T-helper 1 cell (primary cell): ENCODE measurements at regions not wholly inside any gene's neighbourhood (a gene's known extent, or its start where the extent isn't known, plus 50 kb on each side); places are given as distances from the start of the nearest gene placed in this dataset.
"Not testable (repeated sequence)": the region's sequence is repeated elsewhere in the genome, so short reads cannot be mapped to it uniquely, and the experiment has no call there.

Source experiments
- DNase-seq, 5 donors: peaks; one replicate each; pipeline ENCODE4 v3.0.0-alpha.2; 2012 to 2020

- no peak for DNase-seq
These were observed 320.0 kb upstream of the PPP2R3A start for GRCh38 chr3:135645541-135645940.

- DNase-seq: no peak
These were observed 318.7 kb upstream of the PPP2R3A start for GRCh38 chr3:135646873-135647272.

- DNase-seq: no peak
These were observed 316.2 kb upstream of the PPP2R3A start for GRCh38 chr3:135649361-135649760.

DNA sequence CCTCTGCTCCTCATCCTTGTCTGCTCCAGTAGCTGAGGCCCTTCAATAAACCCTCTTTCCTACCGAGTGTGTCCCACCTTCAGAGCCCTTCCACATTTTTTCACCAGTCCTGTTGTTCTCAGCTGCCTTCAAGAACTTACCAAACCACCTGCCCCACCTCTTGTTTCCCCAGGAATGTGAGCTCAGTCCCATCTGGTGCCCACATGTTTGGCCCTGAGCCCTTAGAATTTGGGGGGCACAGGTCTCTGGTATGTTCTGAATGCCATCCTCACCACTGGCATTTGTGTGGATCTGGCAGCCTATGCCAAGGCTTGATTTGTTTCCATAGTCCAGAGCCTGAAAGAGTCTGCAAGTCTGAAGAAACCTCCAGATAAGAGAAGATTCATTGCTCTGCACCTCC, 315.2 kb upstream of the PPP2R3A start:
- DNase-seq: no peak

- no peak for DNase-seq
These were observed 313.1 kb upstream of the PPP2R3A start for GRCh38 chr3:135652388-135652787.

DNA sequence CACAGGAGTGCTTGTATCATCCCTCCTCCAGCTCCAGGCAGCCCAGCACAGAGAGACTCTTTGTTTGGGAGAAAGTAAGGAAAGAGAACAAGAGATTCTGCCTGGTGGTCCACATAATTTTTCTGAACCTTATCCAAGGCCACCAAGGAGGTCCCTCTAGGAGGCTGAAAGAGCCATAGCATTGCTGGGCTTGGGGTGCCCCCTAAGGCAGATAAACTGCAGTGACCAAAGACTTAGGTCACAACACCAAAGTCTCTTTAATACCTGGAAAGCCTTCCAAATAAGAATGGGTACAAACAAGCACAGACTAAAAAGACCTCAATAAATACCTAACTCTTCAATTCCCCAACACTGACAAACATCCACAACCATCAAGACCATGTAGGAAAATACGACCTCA, 310.2 kb upstream of the PPP2R3A start:
- DNase-seq: no peak

DNA sequence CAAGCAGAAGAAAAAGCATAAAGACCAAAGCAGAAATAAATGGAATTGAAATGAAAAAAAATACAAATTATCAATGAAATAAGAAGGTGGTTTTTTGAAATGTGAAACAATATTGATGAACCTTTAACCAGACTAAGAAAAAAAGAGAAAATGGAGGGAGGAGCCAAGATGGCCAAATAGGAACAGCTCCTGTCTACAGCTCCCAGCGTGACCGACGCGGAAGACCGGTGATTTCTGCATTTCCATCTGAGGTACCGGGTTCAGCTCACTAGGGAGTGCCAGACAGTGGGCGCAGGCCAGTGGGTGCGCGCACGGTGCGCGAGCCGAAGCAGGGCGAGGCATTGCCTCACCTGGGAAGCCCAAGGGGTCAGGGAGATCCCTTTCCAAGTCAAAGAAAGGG, 307.1 kb upstream of the PPP2R3A start:
- DNase-seq: not testable (repeated sequence)

DNA sequence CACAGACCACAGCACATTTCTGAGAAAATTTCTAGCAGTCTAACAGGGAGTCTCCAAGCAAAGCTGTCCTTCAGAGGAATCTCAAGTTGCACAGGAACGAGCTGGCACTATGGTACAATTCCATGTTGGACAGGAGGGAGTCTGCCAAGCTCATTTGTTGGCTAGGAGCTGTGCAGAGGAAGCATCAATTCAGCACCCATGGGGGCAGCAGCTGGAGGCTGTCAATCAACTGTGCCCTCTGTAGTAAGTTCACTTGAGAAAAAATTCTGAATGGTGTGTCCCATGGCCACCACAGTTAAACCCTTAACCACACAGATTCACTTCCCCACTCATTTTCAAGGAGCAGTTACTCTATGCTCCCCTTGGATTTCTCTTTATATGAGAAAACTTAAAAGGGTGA, 298.5 kb upstream of the PPP2R3A start:
- no peak for DNase-seq

GRCh38 chr3:135674508-135674907, 291.0 kb upstream of the PPP2R3A start:
- no peak for DNase-seq

DNA sequence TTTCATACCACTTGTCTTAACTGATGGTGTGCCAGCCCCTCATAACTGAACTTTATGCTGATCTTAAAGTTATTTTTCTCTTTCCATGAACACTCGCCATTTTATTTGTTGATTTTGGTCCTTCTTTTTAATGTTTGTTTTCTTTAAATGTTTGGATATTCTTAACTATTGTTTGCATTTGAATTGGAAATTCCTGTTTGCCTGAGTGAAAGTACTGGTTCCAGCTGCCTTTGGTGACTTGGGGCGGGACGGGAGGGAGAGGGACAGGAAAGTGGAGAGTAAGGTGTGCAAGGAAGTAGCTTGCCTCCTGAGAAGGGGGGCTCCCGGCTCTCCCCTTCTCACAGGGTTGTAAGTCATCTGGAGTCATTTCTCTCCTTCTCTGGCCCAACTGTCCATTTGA, 287.1 kb upstream of the PPP2R3A start:
- DNase-seq: no peak

- no peak for DNase-seq
These were observed 277.5 kb upstream of the PPP2R3A start for GRCh38 chr3:135688003-135688402.

DNA sequence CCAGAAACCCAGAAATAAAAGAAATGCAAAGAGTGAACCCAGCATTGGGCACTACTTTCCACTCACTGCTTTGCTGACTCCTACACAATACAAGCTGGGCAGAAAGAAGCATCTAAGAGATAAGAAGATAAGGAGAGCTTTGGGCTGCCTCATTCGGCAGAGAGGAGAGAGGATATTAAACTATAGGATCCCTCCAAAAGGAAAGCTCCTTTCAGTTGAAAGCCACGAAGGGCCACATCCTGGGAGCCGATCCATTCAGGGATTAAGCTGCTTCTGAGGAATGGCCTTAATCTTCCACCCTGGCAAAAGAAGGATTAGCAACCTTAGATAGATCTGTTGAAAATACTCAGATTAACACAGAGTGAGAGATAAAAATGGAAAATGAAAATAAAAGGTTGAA, 274.9 kb upstream of the PPP2R3A start:
- DNase-seq: no peak

DNA sequence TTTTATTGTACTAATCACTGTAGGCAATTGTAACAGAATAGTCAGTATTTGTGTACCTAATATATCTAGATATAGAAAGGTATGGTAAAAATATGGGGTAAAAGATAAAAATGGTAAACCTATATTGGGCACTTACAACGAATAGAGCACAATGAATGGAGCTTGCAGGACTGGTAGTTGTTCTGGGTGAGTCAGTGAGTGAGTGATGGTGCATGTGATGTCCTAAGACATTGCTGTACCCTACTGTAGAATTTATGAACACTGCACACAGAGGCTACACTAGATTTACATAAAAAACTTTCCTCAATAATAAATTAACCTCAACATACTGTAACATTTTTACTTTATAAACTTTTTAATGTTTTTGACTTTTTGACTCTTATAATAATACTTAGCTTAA, 274.3 kb upstream of the PPP2R3A start:
- DNase-seq: no peak

DNA sequence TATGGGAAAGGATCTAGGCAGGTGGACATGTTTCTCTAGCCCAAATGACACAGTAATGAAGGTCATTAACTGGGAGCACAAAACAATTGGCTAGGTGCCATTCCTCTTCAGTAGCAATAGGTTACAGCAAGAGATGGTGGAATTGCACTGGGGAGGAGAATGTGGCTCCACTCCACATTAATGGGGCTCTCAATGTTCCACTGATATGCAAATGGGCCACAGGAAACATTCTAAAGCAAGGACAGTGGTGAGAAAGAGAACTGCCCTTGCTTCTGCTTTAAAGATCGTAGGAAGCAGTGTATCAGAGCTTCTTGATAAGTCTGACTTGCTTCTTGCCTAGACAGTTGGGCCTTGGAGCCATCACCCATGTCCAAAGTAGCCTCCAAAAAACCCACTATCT, 271.4 kb upstream of the PPP2R3A start:
- no peak for DNase-seq

- no peak for DNase-seq
These were observed 265.8 kb upstream of the PPP2R3A start for GRCh38 chr3:135699741-135700140.

DNA sequence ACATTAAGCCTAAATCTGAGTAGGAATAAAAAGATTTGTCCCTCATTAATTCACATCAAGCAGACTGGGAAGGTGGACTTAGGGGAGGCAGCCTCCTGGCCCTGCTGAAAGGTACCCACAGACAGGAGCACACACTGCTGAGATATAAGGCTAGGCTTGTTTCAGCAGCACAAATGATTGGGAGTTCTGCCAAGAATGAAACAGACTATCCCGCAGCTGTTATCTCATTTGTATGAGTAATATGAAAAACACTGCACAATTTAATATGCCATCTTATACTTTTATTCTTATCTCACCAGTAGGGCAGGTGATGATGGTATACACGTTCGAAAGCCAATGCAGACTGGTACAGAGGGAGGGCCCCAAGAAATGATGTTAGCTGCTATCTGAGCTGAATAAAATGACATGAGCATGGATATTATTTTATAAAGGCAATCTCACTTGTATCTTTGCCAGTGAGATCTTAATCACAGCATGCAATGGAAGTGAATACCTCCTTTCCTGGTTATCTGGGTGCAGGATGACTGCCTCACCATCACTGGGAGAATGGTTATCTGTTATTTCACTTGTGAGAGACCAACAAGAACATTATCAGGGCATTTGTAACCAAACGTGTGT, 258.7 kb upstream of the PPP2R3A start:
- no peak for DNase-seq

- DNase-seq: no peak
These were observed 246.1 kb upstream of the PPP2R3A start for GRCh38 chr3:135719449-135719848.

GRCh38 chr3:135728007-135728721, 237.4 kb upstream of the PPP2R3A start:
- no peak for DNase-seq

- no peak for DNase-seq
These were observed 234.0 kb upstream of the PPP2R3A start for GRCh38 chr3:135731546-135731945.

DNA sequence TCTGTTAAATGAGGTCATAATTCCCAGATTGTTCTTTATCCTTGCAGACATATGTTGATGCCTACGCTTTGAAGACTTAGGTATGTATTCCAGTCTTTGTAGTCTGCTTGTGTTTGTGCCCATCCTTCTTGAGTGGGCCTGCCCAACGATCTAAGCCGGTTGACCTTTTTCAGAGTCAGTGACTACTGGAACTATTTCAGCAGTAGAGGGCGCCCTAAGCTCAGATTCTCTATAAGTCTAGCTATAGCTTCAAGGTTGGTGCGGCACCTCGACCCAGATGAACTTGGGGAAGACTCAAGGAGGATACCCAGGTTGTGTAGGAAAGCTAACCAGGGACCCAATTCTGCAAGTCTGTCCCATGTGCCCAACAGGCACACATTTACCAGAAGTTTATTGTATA, 228.8 kb upstream of the PPP2R3A start:
- DNase-seq: no peak

DNA sequence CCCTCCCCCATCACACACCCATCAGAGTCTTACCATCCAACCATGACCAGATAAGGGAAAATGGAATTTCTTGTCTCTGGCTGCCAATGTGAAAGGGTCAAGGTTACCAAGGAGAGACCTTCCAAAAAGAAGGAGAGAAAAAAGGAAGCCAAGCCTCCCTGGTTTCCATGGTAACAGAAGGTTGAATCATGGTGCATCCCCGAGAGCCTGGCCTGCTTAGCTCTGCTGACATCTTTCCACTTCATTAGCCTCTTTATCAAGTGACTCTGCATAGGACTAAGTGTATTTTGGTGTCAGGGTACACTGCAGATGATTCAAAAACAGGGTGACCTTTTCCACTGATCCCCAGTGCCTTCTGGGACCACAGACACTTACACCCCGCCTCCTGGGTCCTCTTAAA, 225.7 kb upstream of the PPP2R3A start:
- no peak for DNase-seq

- no peak for DNase-seq
These were observed 225.3 kb upstream of the PPP2R3A start for GRCh38 chr3:135740211-135740610.

GRCh38 chr3:135740751-135741150, 224.8 kb upstream of the PPP2R3A start:
- no peak for DNase-seq

GRCh38 chr3:135751991-135752390, 213.5 kb upstream of the PPP2R3A start:
- no peak for DNase-seq

GRCh38 chr3:135752851-135753250, 212.7 kb upstream of the PPP2R3A start:
- DNase-seq: no peak
